Astrocyte (in vitro differentiated cells and primary cell): ENCODE measurements at regions not wholly inside any gene's neighbourhood (a gene's known extent, or its start where the extent isn't known, plus 50 kb on each side); places are given as distances from the start of the nearest gene placed in this dataset.

Source experiments
- DNase-seq: peaks from one replicate; pipeline ENCODE4 v3.0.0-alpha.2; 2010; ENCODE audit warnings: low read depth
- FAIRE-seq: peaks from 2 replicates; lab custom pipeline; 2011; peaks lifted over from hg19 to GRCh38; lab: Jason Lieb, UNC
- H2AFZ ChIP-seq: 2 replicates; pipeline ENCODE4 v1.6.0; 2012; ENCODE audit warnings: low read depth, low read length, inconsistent platforms
- H3K27ac ChIP-seq: 2 replicates; pipeline ENCODE4 v1.5.1; 2011; ENCODE audit warnings: low read depth, low read length, inconsistent platforms
- H3K27me3 ChIP-seq: 2 replicates; pipeline ENCODE4 v1.6.0; 2011; ENCODE audit warnings: low read length, inconsistent platforms; ENCODE audit not compliant: insufficient read depth
- H3K36me3 ChIP-seq: 2 replicates; pipeline ENCODE4 v1.5.1; 2011; ENCODE audit warnings: low read length, inconsistent platforms; ENCODE audit not compliant: insufficient read depth
- H3K4me1 ChIP-seq: 2 replicates; pipeline ENCODE4 v1.5.1; 2011; ENCODE audit warnings: low read length, inconsistent platforms; ENCODE audit not compliant: insufficient read depth
- H3K4me2 ChIP-seq: 2 replicates; pipeline ENCODE4 v1.6.0; 2012; ENCODE audit warnings: low read length, inconsistent platforms
- H3K4me3 ChIP-seq: 2 replicates; pipeline ENCODE4 v1.5.1; 2011; ENCODE audit warnings: low read depth, mild to moderate bottlenecking, low read length, inconsistent platforms; ENCODE audit not compliant: insufficient read depth
- H3K79me2 ChIP-seq: 2 replicates; pipeline ENCODE4 v1.6.0; 2012; ENCODE audit warnings: mild to moderate bottlenecking, low read length, inconsistent platforms; ENCODE audit not compliant: insufficient read depth
- H3K9ac ChIP-seq: 2 replicates; pipeline ENCODE4 v1.6.0; 2012; ENCODE audit warnings: mild to moderate bottlenecking, low read length, inconsistent platforms
- H3K9me3 ChIP-seq: 2 replicates; pipeline ENCODE4 v1.5.1; 2012; ENCODE audit warnings: low read depth, mild to moderate bottlenecking, low read length, inconsistent platforms; ENCODE audit not compliant: insufficient read depth
- H4K20me1 ChIP-seq: 2 replicates; pipeline ENCODE4 v1.6.0; 2012; ENCODE audit warnings: low read length, inconsistent platforms; ENCODE audit not compliant: insufficient read depth
- H3K27ac Mint-ChIP-seq: one replicate; pipeline ENCODE4 v1.8.0; 2021; ENCODE audit warnings: mild to moderate bottlenecking, mixed read lengths; ENCODE audit not compliant: unreplicated experiment
- H3K27me3 Mint-ChIP-seq: one replicate; pipeline ENCODE4 v1.8.0; 2021; ENCODE audit warnings: low read depth, mixed read lengths; ENCODE audit not compliant: unreplicated experiment
- H3K36me3 Mint-ChIP-seq: one replicate; pipeline ENCODE4 v1.8.0; 2021; ENCODE audit warnings: low read depth, mixed read lengths; ENCODE audit not compliant: unreplicated experiment
- H3K4me1 Mint-ChIP-seq: one replicate; pipeline ENCODE4 v1.8.0; 2021; ENCODE audit warnings: low read depth, mixed read lengths; ENCODE audit not compliant: unreplicated experiment
- H3K4me3 Mint-ChIP-seq: one replicate; pipeline ENCODE4 v1.8.0; 2021; ENCODE audit warnings: mild to moderate bottlenecking, moderate library complexity, mixed read lengths; ENCODE audit not compliant: unreplicated experiment
- H3K9me3 Mint-ChIP-seq: one replicate; pipeline ENCODE4 v1.8.0; 2021; ENCODE audit warnings: mild to moderate bottlenecking, mixed read lengths; ENCODE audit not compliant: unreplicated experiment
- EZH2 ChIP-seq: IDR thresholded peaks from 2 replicates; pipeline ENCODE4 v1.6.1; 2012; ENCODE audit warnings: mild to moderate bottlenecking, low read length, inconsistent platforms; ENCODE audit not compliant: insufficient read depth
- TF ChIP-seq, protein P1 (sequence below): IDR thresholded peaks from 2 replicates; pipeline ENCODE4 v1.5.1; 2011; ENCODE audit warnings: low read depth, mild to moderate bottlenecking, inconsistent platforms, low read length, moderate library complexity; ENCODE audit not compliant: insufficient read depth

DNA sequence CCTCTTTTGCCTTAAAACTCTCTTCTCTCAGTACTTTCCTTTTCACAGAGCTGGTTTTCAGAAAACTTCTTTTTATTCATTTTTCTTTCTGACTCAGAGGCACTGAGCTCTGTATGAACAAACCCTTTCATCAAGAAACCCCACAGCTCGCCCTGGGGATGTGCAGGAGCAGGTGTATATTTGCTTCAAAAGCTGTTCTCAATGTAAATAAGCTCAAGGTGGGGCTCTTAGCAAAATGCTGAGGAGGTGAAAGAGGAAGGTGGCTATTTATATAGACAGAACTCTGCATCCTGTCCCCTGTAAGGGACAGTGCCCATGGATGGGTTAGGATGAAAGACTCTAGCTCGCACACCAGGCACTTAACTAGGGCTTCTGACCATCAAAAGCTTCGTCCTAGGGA lies 302.0 kb downstream of the WDR72 start:
- no peaks in the 10 kb centered on the region for H3K27me3 ChIP-seq
- Mint-ChIP-seq H3K36me3 (no peaks in the 10 kb centered on the region), H3K27ac (no peak overlapping the region), H3K9me3 (no peaks in the 10 kb centered on the region), H3K27me3 (peaks cover 3% of the 10 kb centered on the region), H3K4me3 (no peak overlapping the region), H3K4me1 (no peaks in the 10 kb centered on the region)
- no peaks in the 10 kb centered on the region for H3K36me3 ChIP-seq
- H3K4me2 ChIP-seq: no peak overlapping the region
- H3K27ac ChIP-seq: no peak overlapping the region
- no peaks in the 10 kb centered on the region for H3K79me2 ChIP-seq
- no peak overlapping the region for H3K4me3 ChIP-seq
- no peaks in the 10 kb centered on the region for H3K9me3 ChIP-seq
- H3K4me1 ChIP-seq: no peaks in the 10 kb centered on the region
- no peaks in the 10 kb centered on the region for H4K20me1 ChIP-seq
- no peak overlapping the region for H3K9ac ChIP-seq
- FAIRE-seq (no peak), DNase-seq (no peak)
- no peak overlapping the region for H2AFZ ChIP-seq
- no peak for TF ChIP-seq EZH2
- TF ChIP-seq, protein P1, sequence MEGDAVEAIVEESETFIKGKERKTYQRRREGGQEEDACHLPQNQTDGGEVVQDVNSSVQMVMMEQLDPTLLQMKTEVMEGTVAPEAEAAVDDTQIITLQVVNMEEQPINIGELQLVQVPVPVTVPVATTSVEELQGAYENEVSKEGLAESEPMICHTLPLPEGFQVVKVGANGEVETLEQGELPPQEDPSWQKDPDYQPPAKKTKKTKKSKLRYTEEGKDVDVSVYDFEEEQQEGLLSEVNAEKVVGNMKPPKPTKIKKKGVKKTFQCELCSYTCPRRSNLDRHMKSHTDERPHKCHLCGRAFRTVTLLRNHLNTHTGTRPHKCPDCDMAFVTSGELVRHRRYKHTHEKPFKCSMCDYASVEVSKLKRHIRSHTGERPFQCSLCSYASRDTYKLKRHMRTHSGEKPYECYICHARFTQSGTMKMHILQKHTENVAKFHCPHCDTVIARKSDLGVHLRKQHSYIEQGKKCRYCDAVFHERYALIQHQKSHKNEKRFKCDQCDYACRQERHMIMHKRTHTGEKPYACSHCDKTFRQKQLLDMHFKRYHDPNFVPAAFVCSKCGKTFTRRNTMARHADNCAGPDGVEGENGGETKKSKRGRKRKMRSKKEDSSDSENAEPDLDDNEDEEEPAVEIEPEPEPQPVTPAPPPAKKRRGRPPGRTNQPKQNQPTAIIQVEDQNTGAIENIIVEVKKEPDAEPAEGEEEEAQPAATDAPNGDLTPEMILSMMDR: no peak

DNA sequence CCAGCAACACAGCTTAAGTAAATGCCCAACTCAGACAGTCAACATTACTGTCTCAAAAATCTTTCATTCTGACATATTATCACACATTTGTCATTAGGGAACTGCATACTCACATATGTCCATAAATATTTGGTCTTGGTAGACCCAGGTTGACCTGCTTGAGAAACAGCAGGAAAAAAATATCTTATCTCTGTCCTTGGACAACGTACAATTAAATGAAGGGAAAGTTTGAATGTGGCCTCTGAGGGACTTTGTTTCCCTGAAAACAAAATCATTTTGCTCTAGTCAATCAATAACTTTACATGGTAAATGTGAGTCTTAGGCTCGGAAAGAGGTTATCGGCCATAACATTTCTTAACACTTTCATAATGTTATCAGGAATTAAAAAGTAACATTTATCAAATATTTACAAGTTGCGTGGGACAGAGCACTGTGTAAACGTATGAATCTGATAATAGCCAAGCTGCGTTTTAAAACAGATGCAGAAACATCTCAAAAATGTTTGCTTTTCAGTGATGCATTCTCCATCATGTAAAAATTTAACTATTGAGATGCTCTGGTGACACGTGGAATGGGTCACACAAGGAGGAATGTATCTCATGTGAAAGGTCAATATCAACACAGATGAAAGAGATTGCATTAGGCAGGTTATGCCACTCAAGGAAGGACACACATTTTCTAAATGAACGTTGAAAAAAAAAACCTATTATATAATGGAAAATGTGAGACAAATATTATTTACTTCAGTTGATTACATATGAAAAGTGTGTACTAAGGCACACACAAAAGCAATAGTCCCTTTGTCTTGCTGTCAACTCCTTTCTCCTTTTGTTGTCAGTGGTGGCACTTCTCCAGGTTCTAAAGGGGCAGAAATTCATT lies 304.4 kb downstream of the WDR72 start:
- no peaks in the 10 kb centered on the region for H3K9me3 ChIP-seq
- H3K36me3 ChIP-seq: no peaks in the 10 kb centered on the region
- H3K27ac ChIP-seq: no peak overlapping the region
- H3K9ac ChIP-seq: no peak overlapping the region
- DNase-seq (no peak), FAIRE-seq (no peak)
- Mint-ChIP-seq H3K9me3 (no peaks in the 10 kb centered on the region), H3K4me3 (no peak overlapping the region), H3K27me3 (peaks cover 3% of the 10 kb centered on the region), H3K27ac (no peak overlapping the region), H3K36me3 (no peaks in the 10 kb centered on the region), H3K4me1 (no peaks in the 10 kb centered on the region)
- H3K4me2 ChIP-seq: no peak overlapping the region
- no peak overlapping the region for H2AFZ ChIP-seq
- no peaks in the 10 kb centered on the region for H3K27me3 ChIP-seq
- TF ChIP-seq, protein P1: no peak
- no peak for TF ChIP-seq EZH2
- no peaks in the 10 kb centered on the region for H3K79me2 ChIP-seq
- H3K4me1 ChIP-seq: no peaks in the 10 kb centered on the region
- no peaks in the 10 kb centered on the region for H4K20me1 ChIP-seq
- no peak overlapping the region for H3K4me3 ChIP-seq

DNA sequence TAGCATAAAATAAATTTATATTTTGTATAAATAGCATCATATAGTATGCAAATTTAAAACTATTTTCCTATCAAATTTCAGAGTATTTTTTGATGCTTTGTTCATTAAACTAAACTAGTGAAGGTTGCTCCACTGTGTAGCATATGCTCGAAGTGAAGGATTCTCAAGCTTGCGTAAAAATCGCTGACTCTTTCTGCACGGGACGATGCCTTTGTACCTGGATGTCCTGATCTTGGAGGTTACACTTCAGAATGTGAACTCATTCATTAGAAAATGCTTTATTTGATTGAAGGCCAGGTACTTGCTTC lies 305.0 kb downstream of the WDR72 start:
- Histone ChIP-seq H3K9me3 (no peaks in the 10 kb centered on the region), H3K27me3 (no peaks in the 10 kb centered on the region), H3K79me2 (no peaks in the 10 kb centered on the region), H3K4me2 (no peak overlapping the region), H2AFZ (no peak overlapping the region), H3K36me3 (no peaks in the 10 kb centered on the region), H4K20me1 (no peaks in the 10 kb centered on the region), H3K4me3 (no peak overlapping the region), H3K9ac (no peak overlapping the region), H3K27ac (no peak overlapping the region), H3K4me1 (no peaks in the 10 kb centered on the region)
- Mint-ChIP-seq H3K9me3 (no peaks in the 10 kb centered on the region), H3K36me3 (no peaks in the 10 kb centered on the region), H3K4me3 (no peak overlapping the region), H3K4me1 (no peaks in the 10 kb centered on the region), H3K27ac (no peak overlapping the region), H3K27me3 (peaks cover 7% of the 10 kb centered on the region)
- FAIRE-seq (no peak), DNase-seq (no peak)
- TF ChIP-seq, protein P1: no peak
- TF ChIP-seq EZH2: no peak
